COR-L47 (cell line): ENCODE measurements at regions not wholly inside any gene's neighbourhood (a gene's known extent, or its start where the extent isn't known, plus 50 kb on each side); places are given as distances from the start of the nearest gene placed in this dataset.
"Not testable (repeated sequence)": the region's sequence is repeated elsewhere in the genome, so short reads cannot be mapped to it uniquely, and the experiment has no call there.

Experiments used
- DNase-seq: peaks from one replicate; lab custom pipeline; 2025; lab: John Stamatoyannopoulos, UW

DNA sequence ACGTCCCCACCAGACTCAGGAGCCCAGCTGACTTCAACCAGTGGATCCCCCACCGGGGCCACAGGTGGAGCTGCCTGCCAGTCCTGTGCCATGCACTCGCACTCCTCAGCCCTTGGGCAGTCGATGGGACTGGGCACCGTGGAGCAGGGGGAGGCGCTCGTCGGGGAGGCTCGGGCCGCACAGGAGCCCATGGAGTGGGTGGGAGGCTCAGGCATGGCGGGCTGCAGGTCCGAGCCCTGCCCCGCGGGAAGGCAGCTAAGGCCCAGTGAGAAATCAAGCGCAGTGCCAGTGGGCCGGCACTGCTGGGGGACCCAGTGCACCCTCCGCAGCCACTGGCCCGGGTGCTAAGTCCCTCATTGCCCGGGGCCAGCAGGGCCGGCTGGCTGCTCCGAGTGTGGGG, 52.3 kb upstream of the LRRC30 start:
- DNase-seq: not testable (repeated sequence)

DNA sequence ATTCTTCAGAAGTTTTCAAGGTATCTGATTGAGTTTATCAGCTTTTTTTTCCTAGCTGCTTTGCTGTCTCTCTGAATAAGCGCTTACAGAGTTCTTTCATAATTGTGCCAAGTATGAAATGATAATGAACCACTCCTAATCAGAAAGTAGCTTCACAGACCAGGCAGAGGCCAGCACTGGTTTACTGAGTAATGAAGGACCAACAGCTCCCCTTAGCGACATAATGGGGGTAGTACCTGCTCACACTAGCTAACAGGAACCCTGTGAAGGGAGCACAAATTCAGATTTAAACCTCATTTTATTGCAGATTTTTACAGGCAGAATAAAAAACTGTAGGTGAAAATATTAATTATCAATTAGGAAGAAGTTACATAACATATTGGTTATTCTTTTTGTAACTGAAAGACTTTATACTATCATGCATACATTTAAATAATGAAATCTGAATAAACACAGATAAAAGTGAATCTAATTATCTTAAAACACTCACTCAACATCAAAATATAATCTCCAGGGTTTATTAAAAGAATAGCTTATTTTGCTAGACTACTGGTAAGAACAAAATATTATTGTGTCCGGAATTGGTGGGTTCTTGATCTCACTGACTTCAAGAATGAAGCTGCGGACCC, 53.7 kb upstream of the LRRC30 start:
- DNase-seq: peak; percentile 78

DNA sequence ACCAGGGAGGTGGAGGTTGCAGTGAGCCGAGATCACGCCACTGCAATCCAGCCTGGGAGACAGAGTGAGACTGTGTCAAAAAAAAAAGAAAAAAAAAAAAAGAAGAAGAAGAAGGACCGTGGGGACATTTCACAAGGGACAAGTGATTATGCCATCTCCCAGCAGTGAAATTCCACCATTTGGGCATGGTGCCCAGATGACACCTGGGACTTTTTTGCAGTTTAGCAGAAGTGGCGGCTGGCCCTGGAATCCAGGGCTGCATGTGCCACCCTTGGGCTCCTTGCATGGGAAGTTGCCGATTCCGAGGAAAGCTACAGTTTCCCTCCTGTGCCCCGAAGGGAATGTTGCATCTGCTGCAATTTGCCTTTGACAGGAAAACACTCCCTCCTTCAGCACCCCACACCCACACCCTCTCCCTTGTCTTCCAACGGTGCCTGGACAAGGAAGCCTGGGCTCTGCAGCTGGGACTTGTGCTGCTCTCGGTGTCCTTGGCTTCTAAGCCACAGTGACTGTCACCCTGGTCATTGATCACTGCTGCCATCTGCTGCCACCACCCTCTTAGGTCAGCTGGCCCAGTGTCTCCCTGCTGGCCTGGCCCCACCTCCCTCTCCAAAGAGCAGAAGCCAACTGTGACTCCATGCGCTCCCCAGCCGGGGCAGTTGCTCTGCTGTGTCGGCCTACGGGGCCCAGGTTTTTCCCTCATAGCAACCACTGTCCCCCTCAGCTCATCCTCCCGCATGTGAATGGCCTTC, 56.4 kb upstream of the LRRC30 start:
- no peak for DNase-seq

DNA sequence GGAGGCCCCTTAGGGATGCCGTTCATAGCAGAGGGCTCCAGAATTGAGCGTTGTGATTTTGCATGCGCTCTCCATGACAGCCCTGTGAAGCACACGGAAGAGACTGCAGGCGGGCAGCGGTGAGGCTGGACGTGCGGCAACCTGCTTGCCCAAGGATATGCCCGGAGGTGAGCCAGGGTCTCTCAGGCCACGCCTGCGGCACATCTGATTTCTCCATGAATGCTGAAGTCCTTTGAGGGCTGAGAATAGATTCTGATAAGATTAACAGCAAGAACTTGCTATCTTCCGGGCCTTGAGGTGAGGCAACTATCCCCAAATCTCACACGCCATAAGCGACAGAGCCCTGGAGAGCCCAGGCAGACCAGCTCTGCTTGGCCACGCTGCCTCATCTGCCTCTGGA, 55.6 kb upstream of the LAMA1 start:
- DNase-seq: no peak

DNA sequence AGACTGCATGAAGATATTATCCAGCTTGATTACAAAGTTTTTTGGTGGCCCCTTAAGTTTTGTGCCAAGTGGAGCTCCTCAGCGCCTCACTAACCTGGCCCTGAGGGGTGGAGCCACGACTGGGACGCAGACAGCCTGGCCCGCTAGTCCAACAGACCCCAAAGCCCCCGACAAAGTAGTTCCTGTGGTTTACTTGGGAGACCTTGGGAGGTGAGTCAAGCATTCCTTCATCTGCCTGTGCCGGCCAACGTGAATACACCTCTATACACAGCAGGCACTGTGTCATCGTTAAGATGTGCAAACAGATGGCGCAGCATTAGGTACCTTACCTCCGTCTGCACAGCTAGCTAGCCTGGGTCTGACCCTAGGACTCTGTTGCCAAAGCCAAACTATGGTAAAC, 55.0 kb upstream of the LAMA1 start:
- no peak for DNase-seq

DNA sequence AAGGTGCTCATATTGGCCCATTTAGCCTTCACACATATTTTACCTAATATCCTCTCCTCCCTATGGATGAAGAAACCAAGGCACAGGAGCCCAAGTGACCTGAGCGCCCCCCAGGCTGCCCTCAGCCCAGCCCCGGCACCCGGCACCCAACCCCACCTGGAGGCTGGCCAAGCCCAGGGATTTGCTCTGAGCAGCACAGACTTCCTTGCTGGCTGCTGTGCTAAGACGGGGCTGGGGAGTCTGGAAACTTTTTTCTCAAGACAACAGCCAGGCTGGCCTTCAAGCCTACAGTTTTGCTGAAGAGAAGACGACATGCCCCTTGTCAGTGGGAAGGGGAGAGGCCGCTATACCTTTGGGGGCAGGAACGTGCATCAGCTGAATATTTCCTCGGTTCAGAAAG, 52.7 kb upstream of the LAMA1 start:
- DNase-seq: no peak

DNA sequence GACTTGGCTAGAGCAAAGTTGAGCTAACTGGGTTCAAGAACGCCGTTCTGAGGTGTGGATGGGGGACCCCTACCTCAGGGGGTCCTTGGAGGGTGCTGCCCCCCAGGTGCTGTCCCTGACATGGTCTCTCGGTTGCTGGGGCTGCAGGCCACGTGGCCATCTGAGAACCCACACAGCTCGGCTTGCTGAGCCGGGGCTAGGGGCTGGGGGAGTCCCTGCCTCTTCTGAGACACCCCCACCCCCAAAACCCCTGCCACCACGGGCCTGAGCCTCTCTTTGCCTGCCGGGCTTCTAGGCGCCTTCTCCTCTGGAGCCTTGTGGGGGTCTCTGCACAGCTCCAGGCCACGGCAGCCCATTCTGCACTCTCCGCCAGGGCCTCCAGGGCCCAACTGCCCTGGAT, 52.0 kb upstream of the LAMA1 start:
- DNase-seq: no peak

DNA sequence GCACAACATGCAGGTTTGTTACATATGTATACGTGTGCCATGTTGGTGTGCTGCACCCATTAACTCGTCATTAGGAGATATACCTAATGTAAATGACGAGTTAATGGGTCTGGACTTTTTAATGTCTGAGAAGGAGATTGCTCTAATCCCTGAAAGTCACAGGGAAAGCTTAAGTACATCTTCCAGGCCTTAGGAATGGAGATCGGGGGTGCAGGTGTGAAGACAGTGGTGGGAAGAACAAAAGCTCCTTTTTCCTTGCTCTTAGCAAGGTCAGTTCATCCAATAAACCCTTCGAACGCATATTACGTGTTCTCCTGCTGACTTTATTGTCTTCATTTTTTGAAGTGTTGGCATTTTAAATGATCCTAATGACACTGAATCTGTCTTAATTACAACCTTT, 50.8 kb upstream of the LAMA1 start:
- DNase-seq: no peak
